Epithelial cell of esophagus (primary cell): ENCODE measurements at regions not wholly inside any gene's neighbourhood (a gene's known extent, or its start where the extent isn't known, plus 50 kb on each side); places are given as distances from the start of the nearest gene placed in this dataset.

Experiments
- DNase-seq: peaks from one replicate; pipeline ENCODE4 v3.0.0; 2010; ENCODE audit warnings: low read depth
- H3K4me3 ChIP-seq: 2 replicates; pipeline ENCODE4 v1.5.1; 2011; ENCODE audit warnings: mild to moderate bottlenecking, low read length, control low read depth
- TF ChIP-seq, protein P1 (sequence below): IDR thresholded peaks from 2 replicates; pipeline ENCODE4 v1.5.1; 2011; ENCODE audit warnings: low read depth, mild to moderate bottlenecking, low read length, control low read depth, inconsistent platforms; ENCODE audit not compliant: insufficient read depth; ENCODE audit errors: missing control alignments

DNA sequence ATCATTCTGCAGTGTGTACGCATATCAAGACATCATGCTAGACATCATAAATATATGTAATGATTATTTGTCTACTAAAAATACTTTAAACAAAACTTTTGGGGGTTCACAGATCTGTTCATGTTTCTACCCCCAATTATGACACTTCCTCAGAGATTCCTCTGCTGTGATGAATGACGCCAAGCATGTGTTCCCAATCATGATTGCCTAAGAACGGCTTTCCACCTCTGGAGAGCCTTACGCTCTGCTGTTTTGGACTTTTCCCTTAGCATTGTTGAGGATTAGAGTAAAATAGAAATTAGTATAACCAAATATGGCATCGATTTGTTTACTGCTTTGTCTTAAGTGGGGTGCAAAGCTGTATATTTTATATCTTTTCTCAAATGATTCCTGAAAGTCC lies 236.3 kb upstream of the IGFBP3 start:
- no peak overlapping the region for H3K4me3 ChIP-seq
- DNase-seq = no peak
- TF ChIP-seq, protein P1, sequence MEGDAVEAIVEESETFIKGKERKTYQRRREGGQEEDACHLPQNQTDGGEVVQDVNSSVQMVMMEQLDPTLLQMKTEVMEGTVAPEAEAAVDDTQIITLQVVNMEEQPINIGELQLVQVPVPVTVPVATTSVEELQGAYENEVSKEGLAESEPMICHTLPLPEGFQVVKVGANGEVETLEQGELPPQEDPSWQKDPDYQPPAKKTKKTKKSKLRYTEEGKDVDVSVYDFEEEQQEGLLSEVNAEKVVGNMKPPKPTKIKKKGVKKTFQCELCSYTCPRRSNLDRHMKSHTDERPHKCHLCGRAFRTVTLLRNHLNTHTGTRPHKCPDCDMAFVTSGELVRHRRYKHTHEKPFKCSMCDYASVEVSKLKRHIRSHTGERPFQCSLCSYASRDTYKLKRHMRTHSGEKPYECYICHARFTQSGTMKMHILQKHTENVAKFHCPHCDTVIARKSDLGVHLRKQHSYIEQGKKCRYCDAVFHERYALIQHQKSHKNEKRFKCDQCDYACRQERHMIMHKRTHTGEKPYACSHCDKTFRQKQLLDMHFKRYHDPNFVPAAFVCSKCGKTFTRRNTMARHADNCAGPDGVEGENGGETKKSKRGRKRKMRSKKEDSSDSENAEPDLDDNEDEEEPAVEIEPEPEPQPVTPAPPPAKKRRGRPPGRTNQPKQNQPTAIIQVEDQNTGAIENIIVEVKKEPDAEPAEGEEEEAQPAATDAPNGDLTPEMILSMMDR = no peak

GRCh38 chr7:46156853-46157252 lies 235.8 kb upstream of the IGFBP3 start:
- TF ChIP-seq, protein P1 = no peak
- DNase-seq = no peak
- H3K4me3 ChIP-seq = no peak overlapping the region

DNA sequence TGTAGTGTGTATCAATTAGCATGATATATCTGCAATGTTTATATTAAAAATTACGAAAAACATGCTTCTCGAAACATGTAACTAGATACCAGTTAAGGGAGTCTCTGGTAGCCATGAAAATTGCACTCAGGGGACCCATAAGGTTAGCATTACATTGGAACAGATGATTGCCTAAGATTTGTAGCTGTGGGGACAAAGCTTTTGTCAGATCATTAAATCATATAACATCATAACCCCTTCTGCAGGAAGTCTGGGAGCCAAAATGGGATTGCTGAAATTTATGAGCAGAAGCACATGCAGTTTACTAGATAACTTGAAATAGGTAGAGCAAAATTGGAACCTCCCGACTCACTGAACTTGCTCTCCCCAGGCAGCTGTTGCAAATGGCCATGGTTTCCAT lies 235.0 kb upstream of the IGFBP3 start:
- no peak for DNase-seq

GRCh38 chr7:46155367-46155766 lies 234.3 kb upstream of the IGFBP3 start:
- TF ChIP-seq, protein P1 = no peak
- no peak overlapping the region for H3K4me3 ChIP-seq
- no peak for DNase-seq

More for the DNA sequence above, 235.0 kb upstream of the IGFBP3 start:
- TF ChIP-seq, protein P1 = no peak
- no peak overlapping the region for H3K4me3 ChIP-seq

GRCh38 chr7:46153951-46154787 lies 233.1 kb upstream of the IGFBP3 start:
- H3K4me3 ChIP-seq = no peak overlapping the region
- DNase-seq = peak; percentile 98
- TF ChIP-seq, protein P1 = no peak

DNA sequence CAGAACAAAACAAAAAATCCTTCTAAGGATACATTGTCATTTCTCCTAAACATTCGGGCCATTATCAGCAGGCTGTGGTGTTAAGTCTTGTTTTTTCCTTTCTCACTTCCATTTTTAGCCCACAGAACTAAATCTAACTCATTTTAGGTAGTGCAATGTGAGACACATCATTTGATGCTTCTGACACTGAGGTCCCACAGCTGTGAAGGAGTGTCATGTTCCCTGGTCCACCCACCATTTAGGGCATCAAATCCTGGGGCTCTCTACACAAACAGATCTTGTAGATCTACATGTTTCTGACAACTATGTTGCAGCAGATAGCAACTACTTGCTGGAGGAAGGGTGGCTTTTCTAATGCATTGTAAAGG lies 232.5 kb upstream of the IGFBP3 start:
- TF ChIP-seq, protein P1 = no peak
- H3K4me3 ChIP-seq = no peak overlapping the region
- no peak for DNase-seq

- TF ChIP-seq, protein P1 = no peak
- DNase-seq = no peak
- no peak overlapping the region for H3K4me3 ChIP-seq
These were observed 231.6 kb upstream of the IGFBP3 start for GRCh38 chr7:46152696-46153095.
